Prostate gland (tissue), 2 donors: ENCODE measurements at regions not wholly inside any gene's neighbourhood (a gene's known extent, or its start where the extent isn't known, plus 50 kb on each side); places are given as distances from the start of the nearest gene placed in this dataset.

ENCODE experiments used
- CTCF ChIP-seq, 4 experiments: fragments of 200-600 bp in 2 of 4; fragments of 450-650 bp in 2 of 4; sonication (generic) in 2 of 4; IDR thresholded peaks; 1 replicate in 3 of 4; 2 replicates in 1 of 4; pipeline ENCODE4 v1.5.1; 2016 to 2019; ENCODE audit warnings: antibody characterized with exemption in 4 of 4, mild to moderate bottlenecking in 2 of 4, moderate library complexity in 2 of 4
- POLR2A ChIP-seq: fragments of 450-650 bp; IDR thresholded peaks from one replicate; pipeline ENCODE4 v1.6.1; 2016; ENCODE audit warnings: antibody characterized with exemption, mild to moderate bottlenecking
- POLR2AphosphoS5 ChIP-seq: sonication (generic); formaldehyde crosslinking; IDR thresholded peaks from one replicate; pipeline ENCODE4 v1.6.1; 2017; ENCODE audit warnings: antibody characterized with exemption

GRCh38 chr2:40544072-40544471, 92.2 kb upstream of the SLC8A1 start:
- TF ChIP-seq CTCF (IDR thresholded peaks at IDR 0.05) (no peak), POLR2A (no peak), POLR2AphosphoS5 (no peak)
